K562 (cell line): ENCODE measurements at regions not wholly inside any gene's neighbourhood (a gene's known extent, or its start where the extent isn't known, plus 50 kb on each side); places are given as distances from the start of the nearest gene placed in this dataset.

Experiments
- ARHGAP35 ChIP-seq: fragments of 450-650 bp; IDR thresholded peaks from 2 replicates; pipeline ENCODE4 v1.6.1; 2018; ENCODE audit not compliant: partially characterized antibody
- LEF1 ChIP-seq: fragments of 450-650 bp; IDR thresholded peaks from 2 replicates; pipeline ENCODE4 v1.6.1; 2016; ENCODE audit warnings: mild to moderate bottlenecking
- NR2F6 ChIP-seq: fragments of 450-650 bp; formaldehyde crosslinking; IDR thresholded peaks from 2 replicates; pipeline ENCODE4 v1.4.0; 2020; ENCODE audit warnings: mild to moderate bottlenecking
- OTX1 ChIP-seq: fragments of 450-650 bp; formaldehyde crosslinking; IDR thresholded peaks from 2 replicates; pipeline ENCODE4 v1.4.0; 2022; ENCODE audit warnings: mild to moderate bottlenecking
- RBM25 ChIP-seq: fragments of 200-400 bp; formaldehyde crosslinking; IDR thresholded peaks from 2 replicates; pipeline ENCODE4 v1.6.1; 2018; ENCODE audit warnings: low read length, low read depth, moderate library complexity; ENCODE audit not compliant: severe bottlenecking
- U2AF2 ChIP-seq: fragments of 200-400 bp; formaldehyde crosslinking; optimal IDR thresholded peaks from 2 replicates; pipeline ENCODE3; 2017; ENCODE audit warnings: low read depth, mild to moderate bottlenecking, low read length
- ZNF354B ChIP-seq: fragments of 250-450 bp; sonication (Bioruptor Pico); IDR thresholded peaks from 2 replicates; pipeline ENCODE4 v1.4.0; 2020
- ZNF717 ChIP-seq: fragments of 250-450 bp; sonication (Bioruptor Pico); IDR thresholded peaks from 2 replicates; pipeline ENCODE4 v1.5.0; 2021
- TF ChIP-seq, protein P1 (sequence below): fragments of 450-650 bp; IDR thresholded peaks from 2 replicates; pipeline ENCODE4 v1.6.1; 2016; ENCODE audit warnings: low read depth
- TF ChIP-seq, protein P2 (sequence below): sonication (generic); formaldehyde crosslinking; IDR thresholded peaks from 2 replicates; pipeline ENCODE4 v1.8.0; 2022; ENCODE audit warnings: mild to moderate bottlenecking, missing genetic modification reagents
- TF ChIP-seq, protein P3 (sequence below), 2 experiments: fragments of 450-650 bp in 1 of 2; IDR thresholded peaks; 2 replicates each; pipeline ENCODE4 v1.6.1; 2011 to 2017; ENCODE audit warnings: low read depth in 2 of 2, antibody characterized with exemption in 1 of 2, borderline replicate concordance in 1 of 2, low read length in 1 of 2, mild to moderate bottlenecking in 1 of 2, mixed read lengths in 1 of 2; ENCODE audit not compliant: control insufficient read depth in 1 of 2
- TF ChIP-seq, protein P4 (sequence below): sonication (generic); formaldehyde crosslinking; IDR thresholded peaks from 2 replicates; pipeline ENCODE4 v1.8.1; 2023; ENCODE audit warnings: mild to moderate bottlenecking, missing genetic modification reagents, moderate library complexity

DNA sequence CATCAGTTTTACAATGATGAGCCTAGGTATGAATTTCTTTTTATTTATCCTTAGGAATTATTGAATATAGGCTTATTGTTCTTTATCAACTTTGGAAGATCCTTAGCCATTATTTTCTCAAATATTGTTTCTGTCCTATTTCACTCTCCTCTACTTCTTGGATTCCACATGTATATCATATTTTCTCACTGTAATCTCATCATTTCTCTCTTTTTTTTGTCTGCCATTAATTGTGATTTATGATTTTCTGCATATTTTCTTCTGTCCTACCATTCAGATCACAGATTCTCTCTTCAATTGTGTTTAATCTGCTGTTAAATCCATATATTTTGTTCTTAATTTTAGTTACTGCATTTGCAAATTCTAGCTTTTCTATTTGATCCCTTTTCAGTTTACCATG lies 139.8 kb downstream of the ARRDC3 start (continued):
- TF ChIP-seq, protein P1, sequence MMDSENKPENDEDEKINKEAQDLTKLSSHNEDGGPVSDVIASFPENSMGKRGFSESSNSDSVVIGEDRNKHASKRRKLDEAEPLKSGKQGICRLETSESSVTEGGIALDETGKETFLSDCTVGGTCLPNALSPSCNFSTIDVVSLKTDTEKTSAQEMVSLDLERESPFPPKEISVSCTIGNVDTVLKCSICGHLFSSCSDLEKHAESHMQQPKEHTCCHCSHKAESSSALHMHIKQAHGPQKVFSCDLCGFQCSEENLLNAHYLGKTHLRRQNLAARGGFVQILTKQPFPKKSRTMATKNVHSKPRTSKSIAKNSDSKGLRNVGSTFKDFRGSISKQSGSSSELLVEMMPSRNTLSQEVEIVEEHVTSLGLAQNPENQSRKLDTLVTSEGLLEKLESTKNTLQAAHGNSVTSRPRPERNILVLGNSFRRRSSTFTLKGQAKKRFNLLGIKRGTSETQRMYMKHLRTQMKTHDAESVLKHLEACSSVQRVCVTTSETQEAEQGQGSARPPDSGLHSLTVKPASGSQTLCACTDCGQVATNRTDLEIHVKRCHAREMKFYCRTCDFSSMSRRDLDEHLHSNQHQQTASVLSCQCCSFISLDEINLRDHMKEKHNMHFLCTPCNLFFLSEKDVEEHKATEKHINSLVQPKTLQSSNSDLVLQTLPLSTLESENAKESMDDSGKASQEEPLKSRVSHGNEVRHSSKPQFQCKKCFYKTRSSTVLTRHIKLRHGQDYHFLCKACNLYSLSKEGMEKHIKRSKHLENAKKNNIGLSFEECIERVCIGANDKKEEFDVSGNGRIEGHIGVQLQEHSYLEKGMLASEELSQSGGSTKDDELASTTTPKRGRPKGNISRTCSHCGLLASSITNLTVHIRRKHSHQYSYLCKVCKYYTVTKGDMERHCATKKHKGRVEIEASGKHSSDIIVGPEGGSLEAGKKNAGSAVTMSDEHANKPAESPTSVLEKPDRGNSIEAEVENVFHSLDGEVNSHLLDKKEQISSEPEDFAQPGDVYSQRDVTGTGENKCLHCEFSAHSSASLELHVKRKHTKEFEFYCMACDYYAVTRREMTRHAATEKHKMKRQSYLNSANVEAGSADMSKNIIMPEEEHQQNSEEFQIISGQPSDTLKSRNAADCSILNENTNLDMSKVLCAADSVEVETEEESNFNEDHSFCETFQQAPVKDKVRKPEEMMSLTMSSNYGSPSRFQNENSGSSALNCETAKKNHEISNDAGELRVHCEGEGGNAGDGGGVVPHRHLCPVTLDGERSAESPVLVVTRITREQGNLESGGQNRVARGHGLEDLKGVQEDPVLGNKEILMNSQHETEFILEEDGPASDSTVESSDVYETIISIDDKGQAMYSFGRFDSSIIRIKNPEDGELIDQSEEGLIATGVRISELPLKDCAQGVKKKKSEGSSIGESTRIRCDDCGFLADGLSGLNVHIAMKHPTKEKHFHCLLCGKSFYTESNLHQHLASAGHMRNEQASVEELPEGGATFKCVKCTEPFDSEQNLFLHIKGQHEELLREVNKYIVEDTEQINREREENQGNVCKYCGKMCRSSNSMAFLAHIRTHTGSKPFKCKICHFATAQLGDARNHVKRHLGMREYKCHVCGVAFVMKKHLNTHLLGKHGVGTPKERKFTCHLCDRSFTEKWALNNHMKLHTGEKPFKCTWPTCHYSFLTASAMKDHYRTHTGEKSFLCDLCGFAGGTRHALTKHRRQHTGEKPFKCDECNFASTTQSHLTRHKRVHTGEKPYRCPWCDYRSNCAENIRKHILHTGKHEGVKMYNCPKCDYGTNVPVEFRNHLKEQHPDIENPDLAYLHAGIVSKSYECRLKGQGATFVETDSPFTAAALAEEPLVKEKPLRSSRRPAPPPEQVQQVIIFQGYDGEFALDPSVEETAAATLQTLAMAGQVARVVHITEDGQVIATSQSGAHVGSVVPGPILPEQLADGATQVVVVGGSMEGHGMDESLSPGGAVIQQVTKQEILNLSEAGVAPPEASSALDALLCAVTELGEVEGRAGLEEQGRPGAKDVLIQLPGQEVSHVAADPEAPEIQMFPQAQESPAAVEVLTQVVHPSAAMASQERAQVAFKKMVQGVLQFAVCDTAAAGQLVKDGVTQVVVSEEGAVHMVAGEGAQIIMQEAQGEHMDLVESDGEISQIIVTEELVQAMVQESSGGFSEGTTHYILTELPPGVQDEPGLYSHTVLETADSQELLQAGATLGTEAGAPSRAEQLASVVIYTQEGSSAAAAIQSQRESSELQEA: no peak
- TF ChIP-seq NR2F6 (CRISPR knock-in tag) (no peak), ZNF717 (no peak), RBM25 (peak; percentile 73), ARHGAP35 (no peak), LEF1 (no peak), U2AF2 (no peak), ZNF354B (CRISPR knock-in tag) (no peak), OTX1 (no peak)
- TF ChIP-seq, protein P2, sequence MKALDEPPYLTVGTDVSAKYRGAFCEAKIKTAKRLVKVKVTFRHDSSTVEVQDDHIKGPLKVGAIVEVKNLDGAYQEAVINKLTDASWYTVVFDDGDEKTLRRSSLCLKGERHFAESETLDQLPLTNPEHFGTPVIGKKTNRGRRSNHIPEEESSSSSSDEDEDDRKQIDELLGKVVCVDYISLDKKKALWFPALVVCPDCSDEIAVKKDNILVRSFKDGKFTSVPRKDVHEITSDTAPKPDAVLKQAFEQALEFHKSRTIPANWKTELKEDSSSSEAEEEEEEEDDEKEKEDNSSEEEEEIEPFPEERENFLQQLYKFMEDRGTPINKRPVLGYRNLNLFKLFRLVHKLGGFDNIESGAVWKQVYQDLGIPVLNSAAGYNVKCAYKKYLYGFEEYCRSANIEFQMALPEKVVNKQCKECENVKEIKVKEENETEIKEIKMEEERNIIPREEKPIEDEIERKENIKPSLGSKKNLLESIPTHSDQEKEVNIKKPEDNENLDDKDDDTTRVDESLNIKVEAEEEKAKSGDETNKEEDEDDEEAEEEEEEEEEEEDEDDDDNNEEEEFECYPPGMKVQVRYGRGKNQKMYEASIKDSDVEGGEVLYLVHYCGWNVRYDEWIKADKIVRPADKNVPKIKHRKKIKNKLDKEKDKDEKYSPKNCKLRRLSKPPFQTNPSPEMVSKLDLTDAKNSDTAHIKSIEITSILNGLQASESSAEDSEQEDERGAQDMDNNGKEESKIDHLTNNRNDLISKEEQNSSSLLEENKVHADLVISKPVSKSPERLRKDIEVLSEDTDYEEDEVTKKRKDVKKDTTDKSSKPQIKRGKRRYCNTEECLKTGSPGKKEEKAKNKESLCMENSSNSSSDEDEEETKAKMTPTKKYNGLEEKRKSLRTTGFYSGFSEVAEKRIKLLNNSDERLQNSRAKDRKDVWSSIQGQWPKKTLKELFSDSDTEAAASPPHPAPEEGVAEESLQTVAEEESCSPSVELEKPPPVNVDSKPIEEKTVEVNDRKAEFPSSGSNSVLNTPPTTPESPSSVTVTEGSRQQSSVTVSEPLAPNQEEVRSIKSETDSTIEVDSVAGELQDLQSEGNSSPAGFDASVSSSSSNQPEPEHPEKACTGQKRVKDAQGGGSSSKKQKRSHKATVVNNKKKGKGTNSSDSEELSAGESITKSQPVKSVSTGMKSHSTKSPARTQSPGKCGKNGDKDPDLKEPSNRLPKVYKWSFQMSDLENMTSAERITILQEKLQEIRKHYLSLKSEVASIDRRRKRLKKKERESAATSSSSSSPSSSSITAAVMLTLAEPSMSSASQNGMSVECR (CRISPR knock-in tag): no peak
- TF ChIP-seq, protein P3, sequence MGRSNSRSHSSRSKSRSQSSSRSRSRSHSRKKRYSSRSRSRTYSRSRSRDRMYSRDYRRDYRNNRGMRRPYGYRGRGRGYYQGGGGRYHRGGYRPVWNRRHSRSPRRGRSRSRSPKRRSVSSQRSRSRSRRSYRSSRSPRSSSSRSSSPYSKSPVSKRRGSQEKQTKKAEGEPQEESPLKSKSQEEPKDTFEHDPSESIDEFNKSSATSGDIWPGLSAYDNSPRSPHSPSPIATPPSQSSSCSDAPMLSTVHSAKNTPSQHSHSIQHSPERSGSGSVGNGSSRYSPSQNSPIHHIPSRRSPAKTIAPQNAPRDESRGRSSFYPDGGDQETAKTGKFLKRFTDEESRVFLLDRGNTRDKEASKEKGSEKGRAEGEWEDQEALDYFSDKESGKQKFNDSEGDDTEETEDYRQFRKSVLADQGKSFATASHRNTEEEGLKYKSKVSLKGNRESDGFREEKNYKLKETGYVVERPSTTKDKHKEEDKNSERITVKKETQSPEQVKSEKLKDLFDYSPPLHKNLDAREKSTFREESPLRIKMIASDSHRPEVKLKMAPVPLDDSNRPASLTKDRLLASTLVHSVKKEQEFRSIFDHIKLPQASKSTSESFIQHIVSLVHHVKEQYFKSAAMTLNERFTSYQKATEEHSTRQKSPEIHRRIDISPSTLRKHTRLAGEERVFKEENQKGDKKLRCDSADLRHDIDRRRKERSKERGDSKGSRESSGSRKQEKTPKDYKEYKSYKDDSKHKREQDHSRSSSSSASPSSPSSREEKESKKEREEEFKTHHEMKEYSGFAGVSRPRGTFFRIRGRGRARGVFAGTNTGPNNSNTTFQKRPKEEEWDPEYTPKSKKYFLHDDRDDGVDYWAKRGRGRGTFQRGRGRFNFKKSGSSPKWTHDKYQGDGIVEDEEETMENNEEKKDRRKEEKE (IDR thresholded peaks at IDR 0.05; ENCODE audit: borderline replicate concordance in 1 of 2, control insufficient read depth in 1 of 2, low read depth in 2 of 2, low read length in 1 of 2): no peak
- TF ChIP-seq, protein P4, sequence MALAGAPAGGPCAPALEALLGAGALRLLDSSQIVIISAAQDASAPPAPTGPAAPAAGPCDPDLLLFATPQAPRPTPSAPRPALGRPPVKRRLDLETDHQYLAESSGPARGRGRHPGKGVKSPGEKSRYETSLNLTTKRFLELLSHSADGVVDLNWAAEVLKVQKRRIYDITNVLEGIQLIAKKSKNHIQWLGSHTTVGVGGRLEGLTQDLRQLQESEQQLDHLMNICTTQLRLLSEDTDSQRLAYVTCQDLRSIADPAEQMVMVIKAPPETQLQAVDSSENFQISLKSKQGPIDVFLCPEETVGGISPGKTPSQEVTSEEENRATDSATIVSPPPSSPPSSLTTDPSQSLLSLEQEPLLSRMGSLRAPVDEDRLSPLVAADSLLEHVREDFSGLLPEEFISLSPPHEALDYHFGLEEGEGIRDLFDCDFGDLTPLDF (CRISPR knock-in tag): no peak
